ENCODE measurements at regions not wholly inside any gene's neighbourhood (a gene's known extent, or its start where the extent isn't known, plus 50 kb on each side); places are given as distances from the start of the nearest gene placed in this dataset.
"Not testable (repeated sequence)": the region's sequence is repeated elsewhere in the genome, so short reads cannot be mapped to it uniquely, and the experiment has no call there.

DNA sequence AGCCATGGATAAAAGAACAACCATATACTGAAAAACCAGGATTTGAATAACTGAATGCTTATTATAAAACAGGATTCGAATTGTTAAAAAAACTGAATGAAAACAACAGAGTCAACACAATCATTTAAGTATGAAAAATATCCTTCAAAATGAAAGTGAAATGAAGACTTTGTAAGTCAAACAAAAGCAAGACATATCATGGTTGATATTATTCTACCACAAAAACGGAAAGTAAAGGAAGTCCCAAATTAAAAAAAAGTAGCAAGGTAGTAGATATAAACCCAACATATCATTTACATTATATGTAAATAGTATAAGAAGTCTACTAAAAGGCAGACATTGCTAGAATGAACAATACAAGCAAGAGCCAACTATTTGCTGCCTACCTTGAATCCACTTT, 63.1 kb upstream of the POTEC start:
- H3K27me3 Mint-ChIP-seq, H3K9me3 Mint-ChIP-seq, DNase-seq, H3K36me3 Mint-ChIP-seq: not testable (repeated sequence)
- H3K27ac Mint-ChIP-seq, result peak overlapping the region; percentile 4
- peaks cover 21% of the 10 kb centered on the region for H3K4me1 Mint-ChIP-seq
- H3K4me3 Mint-ChIP-seq, result peak overlapping the region; percentile 33

DNA sequence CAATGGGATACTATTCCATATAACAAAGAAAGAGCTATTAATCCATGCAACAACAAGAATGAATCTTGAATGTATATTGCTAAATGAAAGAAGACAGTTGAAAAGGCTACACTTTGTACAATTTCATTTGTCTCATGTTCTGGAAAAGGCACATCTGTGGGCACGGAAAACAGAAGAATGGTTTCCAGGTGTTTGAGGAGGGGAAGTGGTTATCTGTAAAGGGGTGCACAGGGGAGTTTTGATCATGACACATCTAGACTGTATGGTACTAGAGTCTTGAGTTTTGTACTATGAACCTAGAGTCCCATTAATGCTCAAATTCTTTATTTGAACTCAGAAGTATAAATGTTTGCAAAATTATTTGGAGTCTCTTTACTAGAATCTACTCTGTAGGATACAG, 64.0 kb upstream of the POTEC start:
- H3K36me3 Mint-ChIP-seq, H3K4me3 Mint-ChIP-seq, H3K27ac Mint-ChIP-seq, DNase-seq, H3K9me3 Mint-ChIP-seq, H3K27me3 Mint-ChIP-seq: not testable (repeated sequence)
- peaks cover 24% of the 10 kb centered on the region for H3K4me1 Mint-ChIP-seq

DNA sequence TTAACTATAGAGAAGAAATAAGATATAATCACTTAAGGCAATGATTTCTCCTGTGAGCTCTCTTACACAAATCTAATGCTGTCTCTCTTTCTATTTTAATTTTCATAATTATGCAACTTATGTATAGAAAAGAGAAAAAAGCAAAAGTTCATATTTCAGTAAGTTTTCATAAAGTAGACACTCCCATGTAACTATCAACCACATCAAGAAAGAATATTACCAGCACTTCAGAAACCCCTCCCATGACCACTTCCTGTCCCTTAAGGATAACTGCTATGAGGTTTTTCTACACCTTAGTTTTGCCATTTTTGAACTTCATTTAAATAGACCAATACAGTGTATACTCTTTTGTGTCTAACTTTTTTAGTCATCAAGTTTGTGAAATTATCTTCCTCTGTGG, 69.0 kb upstream of the POTEC start:
- DNase-seq, result not testable (repeated sequence)

DNA sequence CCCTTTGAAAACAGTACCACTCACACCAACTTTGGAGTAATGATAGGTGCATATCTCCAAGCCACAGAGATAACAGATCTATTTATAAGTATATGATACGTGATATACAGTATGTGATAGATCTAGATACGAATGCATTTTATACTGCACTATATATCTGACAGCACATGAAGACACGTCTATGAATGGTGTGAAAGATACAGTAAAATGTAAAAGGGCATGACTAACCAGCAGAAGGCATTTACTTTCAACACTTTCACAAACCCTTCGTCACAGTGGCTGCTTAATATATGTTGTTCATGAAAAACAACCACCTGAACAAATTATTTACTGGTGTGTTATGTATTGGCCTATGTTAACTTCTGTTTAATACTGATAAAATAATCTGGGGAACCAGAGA, 71.1 kb upstream of the POTEC start:
- Mint-ChIP-seq H3K9me3 (peaks cover 15% of the 10 kb centered on the region), H3K4me1 (peaks cover 11% of the 10 kb centered on the region)
- not testable (repeated sequence) for H3K27ac Mint-ChIP-seq, H3K36me3 Mint-ChIP-seq, H3K27me3 Mint-ChIP-seq, H3K4me3 Mint-ChIP-seq, DNase-seq

More for the DNA sequence above, 69.0 kb upstream of the POTEC start:
- H3K4me3 Mint-ChIP-seq, H3K27me3 Mint-ChIP-seq, H3K9me3 Mint-ChIP-seq, H3K27ac Mint-ChIP-seq, H3K36me3 Mint-ChIP-seq: not testable (repeated sequence)
- peaks cover 11% of the 10 kb centered on the region for H3K4me1 Mint-ChIP-seq

DNA sequence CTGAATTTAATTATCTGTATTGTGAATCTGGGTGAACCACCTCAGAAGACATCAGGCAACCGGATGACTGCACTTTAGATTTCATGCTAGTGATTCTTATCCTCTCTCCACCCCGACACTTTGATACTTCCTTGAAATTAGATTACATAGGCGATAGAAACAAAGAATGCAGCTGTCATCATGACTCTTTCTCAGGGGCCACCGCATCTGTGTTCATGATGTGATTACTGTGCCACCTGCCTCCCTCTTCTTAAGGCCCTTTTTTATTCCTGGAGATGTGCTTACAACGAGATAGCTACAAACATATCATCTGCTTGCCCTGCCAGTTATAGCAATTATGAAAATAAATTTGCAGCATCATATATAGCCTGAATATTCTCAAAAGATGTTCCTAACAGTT, 83.9 kb upstream of the POTEC start:
- H3K27ac Mint-ChIP-seq, DNase-seq, H3K4me1 Mint-ChIP-seq, H3K36me3 Mint-ChIP-seq, H3K4me3 Mint-ChIP-seq, H3K27me3 Mint-ChIP-seq, H3K9me3 Mint-ChIP-seq: not testable (repeated sequence)

DNA sequence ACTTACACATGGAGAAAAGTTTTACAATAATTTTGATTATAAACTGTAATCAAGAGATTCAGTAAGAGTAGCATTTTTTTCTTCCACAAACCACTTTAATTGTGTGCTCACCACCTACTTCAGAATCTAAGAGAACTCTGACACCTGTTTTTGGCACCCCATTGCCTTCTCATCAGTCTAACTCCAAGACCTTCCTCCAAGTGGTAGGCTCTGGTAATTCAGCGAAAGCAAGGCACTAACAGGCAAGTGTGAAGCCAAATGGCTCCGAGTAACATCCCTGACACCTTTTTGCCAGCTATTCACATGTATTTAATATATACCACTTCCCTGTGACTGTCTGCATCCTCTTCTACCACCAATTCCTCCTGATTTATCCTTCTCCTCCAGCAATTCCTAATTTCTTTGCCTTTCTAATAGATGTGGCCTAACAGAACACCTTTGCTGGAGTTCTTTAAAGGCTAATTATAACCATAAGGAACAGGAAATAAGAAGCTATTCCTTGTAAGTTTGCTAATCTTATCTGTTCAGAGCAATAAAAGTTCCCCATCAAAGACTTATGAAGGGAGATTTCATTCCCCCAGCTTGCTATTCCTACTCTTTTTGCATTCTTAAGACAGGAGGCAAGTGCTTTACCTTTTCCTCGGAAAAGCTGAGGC, 85.1 kb upstream of the POTEC start:
- not testable (repeated sequence) for H3K27ac Mint-ChIP-seq

DNA sequence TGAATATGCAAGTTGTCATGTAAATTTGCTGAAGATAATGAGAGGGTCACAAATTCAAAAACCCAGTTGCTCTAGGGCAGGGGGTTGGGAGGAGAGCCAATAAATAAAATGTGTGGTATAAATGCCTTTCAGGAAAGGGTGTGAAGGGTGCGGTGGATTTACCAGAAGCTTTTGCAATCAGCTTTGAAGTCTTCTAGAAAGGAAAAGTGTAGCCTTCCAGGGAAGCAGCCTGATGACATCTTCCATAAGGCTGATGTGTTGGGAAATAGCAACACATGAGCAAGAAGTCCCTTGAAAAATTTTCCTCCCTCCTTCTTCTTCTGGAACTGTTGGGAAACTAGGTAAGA, 85.6 kb upstream of the POTEC start:
- H3K27me3 Mint-ChIP-seq, DNase-seq, H3K4me1 Mint-ChIP-seq, H3K4me3 Mint-ChIP-seq, H3K36me3 Mint-ChIP-seq, H3K27ac Mint-ChIP-seq, H3K9me3 Mint-ChIP-seq: not testable (repeated sequence)

More for the DNA sequence above, 85.1 kb upstream of the POTEC start:
- H3K27me3 Mint-ChIP-seq, H3K36me3 Mint-ChIP-seq, H3K4me3 Mint-ChIP-seq, H3K9me3 Mint-ChIP-seq, DNase-seq, H3K4me1 Mint-ChIP-seq: not testable (repeated sequence)

DNA sequence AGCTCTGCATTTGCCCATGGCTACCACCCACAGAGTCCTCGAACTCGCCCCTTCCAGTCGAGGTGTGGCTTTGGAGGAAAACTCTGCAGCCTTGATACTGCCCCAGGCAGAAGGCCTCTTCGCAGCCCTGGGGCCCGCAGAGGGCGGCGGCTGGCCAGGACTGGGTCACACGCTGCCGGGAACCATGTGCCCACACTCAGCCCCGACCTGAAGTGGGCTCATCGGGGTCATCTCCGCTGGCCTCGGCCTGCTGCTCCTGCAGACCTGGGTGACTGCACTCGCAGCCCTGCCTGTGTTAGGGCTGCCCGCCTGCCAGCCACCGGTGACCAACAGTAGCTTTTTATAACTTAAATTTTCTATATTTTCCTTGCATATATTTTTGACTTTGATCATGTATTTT, 89.6 kb upstream of the POTEC start:
- not testable (repeated sequence) for H3K27me3 Mint-ChIP-seq, H3K27ac Mint-ChIP-seq, H3K9me3 Mint-ChIP-seq, H3K36me3 Mint-ChIP-seq, DNase-seq, H3K4me1 Mint-ChIP-seq, H3K4me3 Mint-ChIP-seq

DNA sequence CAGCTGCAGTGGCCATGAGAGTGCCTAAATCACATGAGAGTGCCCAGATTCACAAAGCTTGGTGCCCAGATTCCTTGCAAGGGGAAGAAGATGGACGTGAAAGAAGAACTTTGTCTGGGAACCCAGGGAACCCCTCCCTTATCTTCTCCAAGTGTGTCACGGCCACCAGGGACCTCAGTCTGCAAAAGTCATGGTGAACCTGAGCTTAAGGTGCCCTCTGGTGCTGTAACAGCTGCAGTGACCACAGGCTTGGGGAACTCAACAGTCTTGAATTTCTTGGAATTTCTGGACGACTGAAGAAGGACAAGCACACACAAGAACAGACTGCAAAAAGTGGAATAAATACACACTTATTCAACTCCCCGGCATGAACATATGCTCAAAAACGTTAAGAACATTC, 94.6 kb upstream of the POTEC start:
- H3K27me3 Mint-ChIP-seq, result peaks cover 18% of the 10 kb centered on the region
- not testable (repeated sequence) for H3K4me3 Mint-ChIP-seq, H3K27ac Mint-ChIP-seq, H3K36me3 Mint-ChIP-seq, H3K4me1 Mint-ChIP-seq, H3K9me3 Mint-ChIP-seq, DNase-seq

DNA sequence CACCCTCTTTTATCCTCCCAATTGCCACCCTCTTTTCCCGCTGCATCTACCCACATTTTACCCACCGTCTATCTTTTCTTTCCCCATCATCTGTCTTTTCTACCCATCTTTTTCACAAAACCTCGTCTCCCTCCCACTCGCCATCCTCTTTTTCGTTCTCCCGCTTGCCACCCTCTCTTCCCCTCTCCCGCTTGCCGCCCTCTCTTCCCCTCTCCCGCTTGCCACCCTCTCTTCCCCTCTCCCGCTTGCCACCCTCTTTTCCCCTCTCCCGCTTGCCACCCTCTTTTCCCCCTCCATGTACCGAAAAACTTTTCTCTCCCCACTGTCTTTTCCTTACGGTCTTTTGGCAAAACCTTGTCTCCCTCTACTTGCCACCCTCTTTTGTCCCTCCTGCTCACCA, 97.7 kb upstream of the POTEC start:
- DNase-seq, H3K4me3 Mint-ChIP-seq, H3K27ac Mint-ChIP-seq, H3K36me3 Mint-ChIP-seq, H3K4me1 Mint-ChIP-seq, H3K9me3 Mint-ChIP-seq: not testable (repeated sequence)
- H3K27me3 Mint-ChIP-seq, result peaks cover 18% of the 10 kb centered on the region

DNA sequence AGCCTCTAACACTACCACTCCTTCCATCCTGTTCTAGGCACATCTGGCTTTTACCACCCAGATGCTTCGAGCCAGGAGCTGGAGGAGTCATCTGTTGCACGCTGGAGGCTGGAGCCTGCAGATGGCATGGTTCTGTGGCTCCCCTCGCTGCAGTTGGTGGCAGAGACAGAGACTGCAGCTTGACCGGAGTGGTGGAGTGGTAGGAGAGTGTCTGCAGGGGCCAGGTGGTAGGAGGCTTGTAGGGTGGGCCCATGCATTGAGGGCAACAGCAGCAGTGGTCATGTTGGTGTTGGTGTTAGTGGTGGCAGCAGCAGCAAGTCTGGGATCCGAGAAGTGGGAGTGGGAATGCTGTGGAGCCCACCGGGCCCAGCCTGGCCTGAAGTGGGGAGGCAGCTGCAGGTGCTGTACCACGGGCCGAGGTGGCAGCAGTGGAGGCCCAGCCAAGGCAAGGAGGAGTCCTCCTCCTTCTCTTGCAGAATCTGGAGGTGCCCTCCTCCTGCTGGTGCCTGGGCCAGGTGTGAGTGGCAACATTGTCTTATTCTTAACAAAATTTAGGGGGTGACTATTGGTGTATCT, 100.4 kb upstream of the POTEC start:
- not testable (repeated sequence) for H3K4me3 Mint-ChIP-seq, H3K27ac Mint-ChIP-seq, H3K9me3 Mint-ChIP-seq, H3K4me1 Mint-ChIP-seq, DNase-seq, H3K36me3 Mint-ChIP-seq
- H3K27me3 Mint-ChIP-seq, result peaks cover 18% of the 10 kb centered on the region

DNA sequence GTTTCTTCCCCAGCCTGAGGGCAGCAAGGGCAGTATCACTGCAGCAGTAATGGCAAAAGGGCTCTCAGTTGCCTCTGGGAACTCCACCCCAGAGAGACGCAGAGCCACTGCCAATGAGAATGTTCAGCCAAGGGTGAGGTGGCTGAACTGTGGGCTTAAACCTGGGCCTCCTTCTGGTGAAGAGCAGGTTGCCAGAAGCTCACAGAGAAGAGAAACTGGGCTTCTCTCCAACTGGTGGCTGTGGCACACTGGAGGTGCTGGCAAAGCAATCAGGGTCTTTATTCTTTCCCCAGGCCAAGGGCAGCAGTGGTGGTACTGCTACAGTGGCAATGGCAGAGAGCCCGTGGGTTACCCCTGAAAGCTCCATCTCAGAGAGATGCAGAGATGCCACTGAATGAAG, 54.9 kb upstream of the ANKRD30B start:
- not testable (repeated sequence) for H3K4me1 Mint-ChIP-seq, H3K27ac Mint-ChIP-seq, DNase-seq, H3K9me3 Mint-ChIP-seq, H3K36me3 Mint-ChIP-seq, H3K27me3 Mint-ChIP-seq, H3K4me3 Mint-ChIP-seq

DNA sequence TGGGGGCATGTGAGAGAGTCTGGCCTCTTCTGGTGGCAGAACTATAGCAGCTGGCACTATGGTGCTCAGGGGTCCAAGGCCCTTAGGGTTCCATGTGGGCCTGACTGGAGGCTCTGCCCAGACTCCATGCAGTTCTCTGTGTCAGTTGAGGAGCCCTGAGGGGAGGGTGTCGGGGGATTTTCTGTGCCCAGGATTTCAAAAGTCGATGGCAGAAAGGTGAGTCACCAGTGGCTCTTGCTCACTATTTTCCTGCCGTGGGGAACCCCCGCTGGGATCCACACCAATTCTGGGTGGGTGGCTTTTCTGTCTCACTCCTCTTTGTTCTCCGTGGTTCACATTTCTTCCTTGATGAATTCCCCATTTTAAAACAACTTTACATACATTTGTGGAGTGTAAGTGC, 54.1 kb upstream of the ANKRD30B start:
- H3K27ac Mint-ChIP-seq, H3K9me3 Mint-ChIP-seq, H3K36me3 Mint-ChIP-seq, H3K4me1 Mint-ChIP-seq, H3K27me3 Mint-ChIP-seq, H3K4me3 Mint-ChIP-seq, DNase-seq: not testable (repeated sequence)

DNA sequence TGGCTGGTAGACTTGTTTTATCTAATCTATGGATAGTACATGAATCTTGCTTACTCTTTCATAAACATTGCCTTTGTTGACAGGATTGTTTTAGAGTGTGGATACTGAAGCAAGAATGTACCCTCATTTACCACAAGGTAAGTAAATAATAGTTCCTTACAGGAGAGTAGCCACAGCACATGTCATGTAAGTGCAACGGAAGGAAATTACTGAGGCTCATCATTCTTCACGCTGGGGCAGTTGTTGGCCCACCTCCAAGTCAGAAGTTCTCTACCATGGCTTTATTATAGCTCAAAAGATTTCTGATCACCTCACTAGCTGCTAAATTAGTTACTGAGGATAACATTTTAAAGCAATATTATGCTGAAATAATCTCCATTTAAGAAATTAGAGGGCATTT, 50.0 kb upstream of the ANKRD30B start:
- not testable (repeated sequence) for DNase-seq, H3K27ac Mint-ChIP-seq, H3K4me1 Mint-ChIP-seq, H3K27me3 Mint-ChIP-seq, H3K9me3 Mint-ChIP-seq, H3K4me3 Mint-ChIP-seq, H3K36me3 Mint-ChIP-seq

Measured in activated naive CD8-positive, alpha-beta T cell treated with anti-CD3 and anti-CD28 coated beads for 36 hours (primary cell).